Activated T-helper 2 cell treated with anti-CD3 and anti-CD28 coated beads, Interferon-gamma antibody, Interleukin-2, Interleukin-4, amounts not matched to agents 10 μg/mL and 5 μg/mL and 100 μg/mL, durations not matched to agents 14 hours and 24 hours and 36 hours (primary cell): ENCODE measurements at regions not wholly inside any gene's neighbourhood (a gene's known extent, or its start where the extent isn't known, plus 50 kb on each side); places are given as distances from the start of the nearest gene placed in this dataset.

Experiments used
- DNase-seq: peaks from one replicate; pipeline ENCODE4 v3.0.0; 2021; ENCODE audit warnings: low spot score
- H3K27ac Mint-ChIP-seq: one replicate; pipeline ENCODE4 v1.8.0; 2021; ENCODE audit warnings: mixed read lengths
- H3K27me3 Mint-ChIP-seq: one replicate; pipeline ENCODE4 v1.8.0; 2021; ENCODE audit warnings: low read depth, mixed read lengths
- H3K36me3 Mint-ChIP-seq: one replicate; pipeline ENCODE4 v1.8.0; 2021; ENCODE audit warnings: low read depth, mixed read lengths
- H3K4me1 Mint-ChIP-seq: one replicate; pipeline ENCODE4 v1.8.0; 2021; ENCODE audit warnings: low read depth, mixed read lengths
- H3K4me3 Mint-ChIP-seq: one replicate; pipeline ENCODE4 v1.8.0; 2021; ENCODE audit warnings: low read depth, mild to moderate bottlenecking, moderate library complexity, mixed read lengths
- H3K9me3 Mint-ChIP-seq: one replicate; pipeline ENCODE4 v1.8.0; 2021; ENCODE audit warnings: mixed read lengths
- intact Hi-C: fragments of 100-400 bp; cut with micrococcal nuclease; formaldehyde crosslinking; loops from one replicate; pipeline ENCODE4 v1.15.1; 2023

GRCh38 chr9:556675-557074, 284.8 kb upstream of the DMRT1 start:
- Mint-ChIP-seq H3K4me1 (peaks cover 8% of the 10 kb centered on the region), H3K4me3 (no peak overlapping the region), H3K9me3 (no peaks in the 10 kb centered on the region), H3K36me3 (no peaks in the 10 kb centered on the region), H3K27me3 (peaks cover 32% of the 10 kb centered on the region), H3K27ac (no peak overlapping the region)
- no peak for DNase-seq
- intact Hi-C loops: no loop called here

GRCh38 chr9:557601-558201, 283.8 kb upstream of the DMRT1 start:
- Mint-ChIP-seq H3K27ac (no peak overlapping the region), H3K9me3 (no peaks in the 10 kb centered on the region), H3K4me1 (peaks cover 8% of the 10 kb centered on the region), H3K27me3 (peaks cover 32% of the 10 kb centered on the region), H3K36me3 (no peaks in the 10 kb centered on the region), H3K4me3 (no peak overlapping the region)
- intact Hi-C loops: no loop called here
- DNase-seq: no peak

- intact Hi-C loops: no loop called here
- DNase-seq: no peak
- Mint-ChIP-seq H3K36me3 (no peaks in the 10 kb centered on the region), H3K4me3 (no peak overlapping the region), H3K9me3 (peaks cover 4% of the 10 kb centered on the region), H3K4me1 (peaks cover 8% of the 10 kb centered on the region), H3K27me3 (peaks cover 35% of the 10 kb centered on the region), H3K27ac (no peak overlapping the region)
Measured at GRCh38 chr9:561427-561826, 280.1 kb upstream of the DMRT1 start.

- Mint-ChIP-seq H3K9me3 (peaks cover 4% of the 10 kb centered on the region), H3K27ac (no peak overlapping the region), H3K36me3 (no peaks in the 10 kb centered on the region), H3K27me3 (peaks cover 23% of the 10 kb centered on the region), H3K4me3 (no peak overlapping the region), H3K4me1 (peaks cover 11% of the 10 kb centered on the region)
- intact Hi-C loops: no loop called here
- DNase-seq: no peak
Measured at GRCh38 chr9:563200-563599, 278.3 kb upstream of the DMRT1 start.

- Mint-ChIP-seq H3K36me3 (no peaks in the 10 kb centered on the region), H3K4me3 (no peak overlapping the region), H3K9me3 (peaks cover 4% of the 10 kb centered on the region), H3K27me3 (peaks cover 9% of the 10 kb centered on the region), H3K27ac (no peak overlapping the region), H3K4me1 (peaks cover 2% of the 10 kb centered on the region)
- no peak for DNase-seq
- intact Hi-C loops: no loop called here
Measured at GRCh38 chr9:565528-565927, 276.0 kb upstream of the DMRT1 start.

GRCh38 chr9:567128-567746, 274.3 kb upstream of the DMRT1 start:
- Mint-ChIP-seq H3K36me3 (no peaks in the 10 kb centered on the region), H3K27ac (no peak overlapping the region), H3K4me3 (no peak overlapping the region), H3K9me3 (peaks cover 4% of the 10 kb centered on the region), H3K4me1 (peaks cover 2% of the 10 kb centered on the region), H3K27me3 (peaks cover 7% of the 10 kb centered on the region)
- intact Hi-C loops: no loop called here
- DNase-seq: no peak

- DNase-seq: no peak
Measured at GRCh38 chr9:567747-568305, 273.7 kb upstream of the DMRT1 start.

GRCh38 chr9:569296-569695, 272.2 kb upstream of the DMRT1 start:
- no peak overlapping the region for H3K27ac Mint-ChIP-seq
- intact Hi-C loops: no loop called here
- no peak overlapping the region for H3K4me3 Mint-ChIP-seq

More at GRCh38 chr9:567747-568305, 273.7 kb upstream of the DMRT1 start:
- intact Hi-C loops: no loop called here
- Mint-ChIP-seq H3K4me1 (peaks cover 2% of the 10 kb centered on the region), H3K36me3 (no peaks in the 10 kb centered on the region), H3K27me3 (peaks cover 7% of the 10 kb centered on the region), H3K27ac (no peak overlapping the region), H3K4me3 (no peak overlapping the region), H3K9me3 (peaks cover 4% of the 10 kb centered on the region)

GRCh38 chr9:570187-570586, 271.3 kb upstream of the DMRT1 start:
- intact Hi-C loops: no loop called here
- Mint-ChIP-seq H3K9me3 (peaks cover 3% of the 10 kb centered on the region), H3K4me1 (peaks cover 2% of the 10 kb centered on the region), H3K27ac (no peak overlapping the region), H3K36me3 (no peaks in the 10 kb centered on the region), H3K27me3 (peaks cover 2% of the 10 kb centered on the region), H3K4me3 (no peak overlapping the region)
- DNase-seq: no peak

More at GRCh38 chr9:569296-569695, 272.2 kb upstream of the DMRT1 start:
- no peak for DNase-seq
- Mint-ChIP-seq H3K36me3 (no peaks in the 10 kb centered on the region), H3K9me3 (peaks cover 4% of the 10 kb centered on the region), H3K4me1 (peaks cover 2% of the 10 kb centered on the region), H3K27me3 (peaks cover 2% of the 10 kb centered on the region)

- DNase-seq: no peak
- Mint-ChIP-seq H3K4me3 (no peak overlapping the region), H3K36me3 (no peaks in the 10 kb centered on the region), H3K9me3 (no peaks in the 10 kb centered on the region), H3K27me3 (peaks cover 2% of the 10 kb centered on the region), H3K27ac (no peak overlapping the region), H3K4me1 (peaks cover 2% of the 10 kb centered on the region)
- intact Hi-C loops: no loop called here
Measured at GRCh38 chr9:571066-571465, 270.4 kb upstream of the DMRT1 start.

GRCh38 chr9:571741-572140, 269.8 kb upstream of the DMRT1 start:
- peaks cover 2% of the 10 kb centered on the region for H3K4me1 Mint-ChIP-seq
- no peaks in the 10 kb centered on the region for H3K36me3 Mint-ChIP-seq
- intact Hi-C loops: no loop called here
- no peak for DNase-seq
- no peaks in the 10 kb centered on the region for H3K9me3 Mint-ChIP-seq
- H3K4me3 Mint-ChIP-seq: no peak overlapping the region
- no peak overlapping the region for H3K27ac Mint-ChIP-seq
- no peaks in the 10 kb centered on the region for H3K27me3 Mint-ChIP-seq

GRCh38 chr9:573691-574410, 267.6 kb upstream of the DMRT1 start:
- no peak overlapping the region for H3K27ac Mint-ChIP-seq
- H3K4me1 Mint-ChIP-seq: no peaks in the 10 kb centered on the region
- no peaks in the 10 kb centered on the region for H3K36me3 Mint-ChIP-seq
- H3K9me3 Mint-ChIP-seq: no peaks in the 10 kb centered on the region
- intact Hi-C loops: no loop called here
- H3K27me3 Mint-ChIP-seq: peaks cover 2% of the 10 kb centered on the region
- no peak overlapping the region for H3K4me3 Mint-ChIP-seq
- DNase-seq: no peak

- H3K9me3 Mint-ChIP-seq: no peaks in the 10 kb centered on the region
- DNase-seq: no peak
- intact Hi-C loops: no loop called here
- no peak overlapping the region for H3K27ac Mint-ChIP-seq
- no peak overlapping the region for H3K4me3 Mint-ChIP-seq
- H3K27me3 Mint-ChIP-seq: peaks cover 2% of the 10 kb centered on the region
- H3K36me3 Mint-ChIP-seq: no peaks in the 10 kb centered on the region
- no peaks in the 10 kb centered on the region for H3K4me1 Mint-ChIP-seq
Measured at GRCh38 chr9:575139-575538, 266.4 kb upstream of the DMRT1 start.
